Endothelial cell of umbilical vein (primary cell): ENCODE measurements at regions not wholly inside any gene's neighbourhood (a gene's known extent, or its start where the extent isn't known, plus 50 kb on each side); places are given as distances from the start of the nearest gene placed in this dataset.

Experiments used
- BruUV-seq: library from RNA; stranded (reverse); fragments of 400-500 nt; replicated peaks from 2 replicates; lab custom pipeline; 2021; lab: Mats Ljungman, UMichigan
- CTCF ChIA-PET: fragments of 300-600, 350-600 bp; sonication (Branson Sonifier 250); formaldehyde crosslinking; loops from one replicate; lab custom pipeline; 2021; ENCODE audit warnings: antibody characterized with exemption, inconsistent platforms; lab: Charles Lee
- POLR2A ChIA-PET: fragments of 300-600, 350-600 bp; sonication (Branson Sonifier 250); formaldehyde crosslinking; loops from one replicate; lab custom pipeline; 2021; ENCODE audit warnings: antibody characterized with exemption, inconsistent platforms; lab: Charles Lee
- DNase-seq: peaks from one replicate; pipeline ENCODE4 v3.0.0-alpha.2; 2011; ENCODE audit warnings: low read depth, low spot score
- FAIRE-seq: peaks from 2 replicates; lab custom pipeline; 2011; peaks lifted over from hg19 to GRCh38; lab: Jason Lieb, UNC
- H2AFZ ChIP-seq: 2 replicates; pipeline ENCODE4 v1.6.0; 2012; ENCODE audit warnings: low read depth, low read length, control low read depth, inconsistent platforms
- H3K27ac ChIP-seq: 2 replicates; pipeline ENCODE4 v1.5.1; 2011; ENCODE audit warnings: low read depth, mild to moderate bottlenecking, control low read depth, low read length, moderate library complexity; ENCODE audit not compliant: insufficient read depth
- H3K27me3 ChIP-seq, 2 experiments: 2 replicates each; pipeline versions ENCODE4 v1.6.0 to v1.6.1; 2011; ENCODE audit warnings: low read length in 2 of 2, mixed read lengths in 1 of 2; ENCODE audit not compliant: control insufficient read depth in 2 of 2, insufficient read depth in 2 of 2
- H3K36me3 ChIP-seq, 2 experiments: 2 replicates in 1 of 2; 3 replicates in 1 of 2; pipeline ENCODE4 v1.5.1; 2011; ENCODE audit warnings: low read length in 2 of 2, mild to moderate bottlenecking in 1 of 2, moderate library complexity in 1 of 2; ENCODE audit not compliant: control insufficient read depth in 2 of 2, insufficient read depth in 2 of 2; ENCODE audit errors: extremely low read depth in 1 of 2
- H3K4me1 ChIP-seq: 3 replicates; pipeline ENCODE4 v1.5.1; 2011; ENCODE audit warnings: mild to moderate bottlenecking, low read length; ENCODE audit not compliant: control insufficient read depth, insufficient read depth; ENCODE audit errors: extremely low read depth
- H3K4me2 ChIP-seq: 2 replicates; pipeline ENCODE4 v1.6.1; 2011; ENCODE audit warnings: low read length, control low read depth, mixed read lengths; ENCODE audit not compliant: insufficient read depth
- H3K4me3 ChIP-seq, 3 experiments: fragments of 200-600 bp in 1 of 3; sonication (generic), shearing (Covaris generic) in 1 of 3; replicated peaks in 1 of 3; 2 replicates each; pipeline ENCODE4 v1.5.1; 2011 to 2016; ENCODE audit warnings: control low read depth in 3 of 3, low read length in 3 of 3, mild to moderate bottlenecking in 2 of 3, inconsistent platforms in 1 of 3, low read depth in 1 of 3, moderate library complexity in 1 of 3; ENCODE audit not compliant: insufficient read depth in 1 of 3
- H3K79me2 ChIP-seq: 2 replicates; pipeline ENCODE4 v1.6.0; 2012; ENCODE audit warnings: low read length, inconsistent platforms; ENCODE audit not compliant: control insufficient read depth, insufficient read depth
- H3K9ac ChIP-seq: replicated peaks from 2 replicates; pipeline ENCODE3; 2011; ENCODE audit warnings: low read length, control low read depth; ENCODE audit not compliant: insufficient read depth; ENCODE audit errors: extremely low read depth
- H3K9me1 ChIP-seq: replicated peaks from 3 replicates; pipeline ENCODE4 v1.6.0; 2011; ENCODE audit warnings: mild to moderate bottlenecking, low read length; ENCODE audit not compliant: control insufficient read depth, insufficient read depth; ENCODE audit errors: extremely low read depth
- H3K9me3 ChIP-seq: replicated peaks from 2 replicates; pipeline ENCODE4 v1.5.1; 2012; ENCODE audit warnings: low read length, inconsistent platforms; ENCODE audit not compliant: control insufficient read depth, insufficient read depth
- H4K20me1 ChIP-seq: replicated peaks from 2 replicates; pipeline ENCODE3; 2011; ENCODE audit warnings: mild to moderate bottlenecking, low read length; ENCODE audit not compliant: control insufficient read depth, insufficient read depth; ENCODE audit errors: extremely low read depth
- EZH2 ChIP-seq: IDR thresholded peaks from 2 replicates; pipeline ENCODE4 v1.6.1; 2012; ENCODE audit warnings: borderline replicate concordance, low read depth, mild to moderate bottlenecking, moderate library complexity, low read length, inconsistent platforms; ENCODE audit not compliant: severe bottlenecking
- FOS ChIP-seq: IDR thresholded peaks from 2 replicates; pipeline ENCODE4 v1.6.1; 2011; ENCODE audit warnings: mild to moderate bottlenecking, low read length, moderate library complexity, borderline replicate concordance; ENCODE audit not compliant: insufficient read depth
- GATA2 ChIP-seq: IDR thresholded peaks from 2 replicates; pipeline ENCODE4 v1.7.0; 2011; ENCODE audit warnings: low read depth, mild to moderate bottlenecking, moderate library complexity, mixed read lengths, low read length; ENCODE audit not compliant: insufficient read length, insufficient read depth
- JUN ChIP-seq: IDR thresholded peaks from 2 replicates; pipeline ENCODE4 v1.6.1; 2011; ENCODE audit warnings: borderline replicate concordance, low read depth; ENCODE audit not compliant: insufficient read length, insufficient read depth
- MYC ChIP-seq: IDR thresholded peaks from one replicate; pipeline ENCODE4 v1.6.1; 2011; ENCODE audit warnings: mild to moderate bottlenecking, low read depth, low read length
- POLR2A ChIP-seq: IDR thresholded peaks from 2 replicates; pipeline ENCODE4 v1.6.1; 2012; ENCODE audit warnings: low read depth, mild to moderate bottlenecking, control low read depth, low read length
- POLR2AphosphoS5 ChIP-seq: IDR thresholded peaks from 2 replicates; pipeline ENCODE4 v1.6.1; 2012; ENCODE audit warnings: low read depth, mild to moderate bottlenecking, control low read depth, low read length, moderate library complexity; ENCODE audit not compliant: insufficient read depth
- dilution Hi-C: fragments of 300-500 bp; cut with MboI; formaldehyde crosslinking; loops from one replicate; pipeline ENCODE4 v1.15.0; 2019; ENCODE audit warnings: low sequenced_read_pairs; ENCODE audit not compliant: extremely low pct_ligation_motif_present
- intact Hi-C: fragments of 100-400 bp; cut with micrococcal nuclease; formaldehyde crosslinking; loops from one replicate; pipeline ENCODE4 v1.10.0; 2022
- TF ChIP-seq, protein P1 (sequence below): IDR thresholded peaks from 2 replicates; pipeline ENCODE4 v1.6.1; 2011; ENCODE audit not compliant: insufficient read depth, insufficient read length
- TF ChIP-seq, protein P2 (sequence below), 2 donors: IDR thresholded peaks; 1 replicate in 1 of 2; 2 replicates in 1 of 2; pipeline ENCODE4 v1.5.1; 2011; ENCODE audit warnings: low read length in 2 of 2, mild to moderate bottlenecking in 2 of 2, moderate library complexity in 2 of 2, control low read depth in 1 of 2, inconsistent platforms in 1 of 2, low read depth in 1 of 2; ENCODE audit not compliant: insufficient read depth in 1 of 2; ENCODE audit errors: extremely low read depth in 1 of 2

DNA sequence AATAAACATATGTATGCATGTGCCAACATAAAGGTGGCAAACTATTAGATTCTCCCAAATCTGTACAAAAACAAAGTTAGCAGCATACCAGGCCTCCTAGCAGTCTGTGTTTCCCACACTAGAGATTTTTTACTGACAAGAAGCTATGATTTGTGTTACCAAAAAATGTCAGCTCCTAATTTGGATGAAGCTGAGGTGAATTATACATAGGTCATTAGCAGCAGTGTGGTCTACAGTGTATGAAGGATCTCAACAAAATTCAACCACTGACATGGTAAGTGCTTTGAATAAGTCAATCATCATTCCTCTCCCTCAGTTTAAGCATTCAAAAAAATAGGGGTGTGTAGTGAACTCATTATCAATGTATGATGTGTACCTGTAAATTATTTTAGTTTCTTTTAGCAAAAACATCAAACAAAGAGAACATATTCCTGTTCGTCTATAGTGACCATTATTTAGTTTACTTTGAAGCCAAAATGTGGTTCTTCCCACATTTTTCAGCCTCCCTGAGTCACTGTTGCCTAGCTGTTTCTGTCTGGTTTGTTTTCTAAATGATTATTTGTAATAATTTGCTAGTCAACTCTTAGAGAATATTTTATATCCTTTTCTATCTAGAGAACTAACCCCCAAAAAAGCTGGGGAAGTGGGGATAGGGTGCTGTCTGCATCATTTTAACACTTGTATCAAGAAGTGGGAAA lies 52.1 kb upstream of the RGMB start:
- Histone ChIP-seq H3K9me3 (no peaks in the 10 kb centered on the region), H4K20me1 (no peaks in the 10 kb centered on the region), H3K27me3 (peaks cover 0 to 2% of the 10 kb centered on the region in 2 experiments), H3K79me2 (no peaks in the 10 kb centered on the region), H3K4me2 (no peak overlapping the region), H3K4me3 (no peak overlapping the region), H3K9me1 (no peaks in the 10 kb centered on the region), H2AFZ (no peak overlapping the region), H3K9ac (no peak overlapping the region), H3K36me3 (no peaks in the 10 kb centered on the region), H3K4me1 (no peaks in the 10 kb centered on the region), H3K27ac (no peak overlapping the region)
- DNase-seq (no peak), FAIRE-seq (no peak)
- CTCF ChIA-PET: interaction anchor here (1.2 to 1.8 kb wide), 4 partner anchors 10 to 19 kb away, joined by 3 to 6 read pairs (median 4); no protein-coding TSS in a partner anchor
- intact Hi-C loops: no loop called here
- dilution Hi-C loops: no loop called here
- POLR2A ChIA-PET: no interaction called here
- BruUV-seq: no TSS peak
- TF ChIP-seq, protein P1, sequence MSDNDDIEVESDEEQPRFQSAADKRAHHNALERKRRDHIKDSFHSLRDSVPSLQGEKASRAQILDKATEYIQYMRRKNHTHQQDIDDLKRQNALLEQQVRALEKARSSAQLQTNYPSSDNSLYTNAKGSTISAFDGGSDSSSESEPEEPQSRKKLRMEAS: no peak
- TF ChIP-seq FOS: no peak
- TF ChIP-seq GATA2: no peak
- no peak for TF ChIP-seq MYC
- TF ChIP-seq POLR2AphosphoS5: no peak
- TF ChIP-seq, protein P2, sequence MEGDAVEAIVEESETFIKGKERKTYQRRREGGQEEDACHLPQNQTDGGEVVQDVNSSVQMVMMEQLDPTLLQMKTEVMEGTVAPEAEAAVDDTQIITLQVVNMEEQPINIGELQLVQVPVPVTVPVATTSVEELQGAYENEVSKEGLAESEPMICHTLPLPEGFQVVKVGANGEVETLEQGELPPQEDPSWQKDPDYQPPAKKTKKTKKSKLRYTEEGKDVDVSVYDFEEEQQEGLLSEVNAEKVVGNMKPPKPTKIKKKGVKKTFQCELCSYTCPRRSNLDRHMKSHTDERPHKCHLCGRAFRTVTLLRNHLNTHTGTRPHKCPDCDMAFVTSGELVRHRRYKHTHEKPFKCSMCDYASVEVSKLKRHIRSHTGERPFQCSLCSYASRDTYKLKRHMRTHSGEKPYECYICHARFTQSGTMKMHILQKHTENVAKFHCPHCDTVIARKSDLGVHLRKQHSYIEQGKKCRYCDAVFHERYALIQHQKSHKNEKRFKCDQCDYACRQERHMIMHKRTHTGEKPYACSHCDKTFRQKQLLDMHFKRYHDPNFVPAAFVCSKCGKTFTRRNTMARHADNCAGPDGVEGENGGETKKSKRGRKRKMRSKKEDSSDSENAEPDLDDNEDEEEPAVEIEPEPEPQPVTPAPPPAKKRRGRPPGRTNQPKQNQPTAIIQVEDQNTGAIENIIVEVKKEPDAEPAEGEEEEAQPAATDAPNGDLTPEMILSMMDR (IDR thresholded peaks at IDR 0.05; ENCODE audit: extremely low read depth in 1 of 2, insufficient read depth in 1 of 2, low read depth in 1 of 2, low read length in 2 of 2): no peak
- TF ChIP-seq EZH2: no peak
- no peak for TF ChIP-seq POLR2A
- no peak for TF ChIP-seq JUN
